ENCODE measurements at regions not wholly inside any gene's neighbourhood (a gene's known extent, or its start where the extent isn't known, plus 50 kb on each side); places are given as distances from the start of the nearest gene placed in this dataset.
A peak's percentile ranks its signal among the peaks of the same experiment; 100 is the strongest.

DNA sequence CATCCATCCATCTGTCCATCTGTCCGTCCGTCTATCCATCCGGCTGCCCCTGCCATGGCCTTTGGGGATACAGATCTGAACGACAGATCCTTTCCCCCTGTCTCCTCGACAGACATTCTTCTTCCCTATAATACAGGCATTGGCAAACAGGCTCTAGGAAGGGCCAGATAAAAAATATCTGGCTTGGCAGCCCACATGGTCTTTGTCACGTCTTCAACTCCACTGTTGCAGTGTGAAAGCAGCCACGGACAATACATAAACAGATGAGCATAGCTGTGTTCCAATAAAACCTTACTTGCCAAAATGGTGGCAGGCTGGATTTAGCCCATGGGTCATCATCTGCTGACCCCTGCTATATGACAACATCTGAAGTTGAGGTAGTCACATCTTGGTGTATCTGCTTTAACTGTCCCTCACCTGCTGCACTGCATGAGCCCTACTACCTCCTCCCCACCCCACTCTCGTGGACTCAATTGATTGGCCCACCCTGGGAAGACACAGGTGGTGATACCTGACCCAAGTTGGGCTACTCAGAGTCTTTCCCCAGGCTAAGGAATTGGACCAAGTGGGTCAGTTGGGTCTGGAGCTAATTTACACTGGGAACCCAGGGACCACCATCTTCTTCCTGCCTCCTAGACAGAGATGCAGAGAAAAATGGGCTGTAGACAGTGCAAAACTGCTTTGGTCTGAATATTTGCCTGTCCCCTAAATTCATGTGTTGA lies 128.4 kb upstream of the SMAD3 start:
- Histone ChIP-seq H3K4me1 (peaks cover 12% of the 10 kb centered on the region), H3K4me3 (peak overlapping the region; percentile 42), H3K9me3 (no peaks in the 10 kb centered on the region), H3K27me3 (no peaks in the 10 kb centered on the region), H3K27ac (peak overlapping the region; percentile 51), H3K36me3 (no peaks in the 10 kb centered on the region)
- TF ChIP-seq CTCF (IDR thresholded peaks at IDR 0.05), result no peak
- intact Hi-C loops (cut with DNase I), result no loop called here
- no peak for ATAC-seq
- DNase-seq, result no peak

DNA sequence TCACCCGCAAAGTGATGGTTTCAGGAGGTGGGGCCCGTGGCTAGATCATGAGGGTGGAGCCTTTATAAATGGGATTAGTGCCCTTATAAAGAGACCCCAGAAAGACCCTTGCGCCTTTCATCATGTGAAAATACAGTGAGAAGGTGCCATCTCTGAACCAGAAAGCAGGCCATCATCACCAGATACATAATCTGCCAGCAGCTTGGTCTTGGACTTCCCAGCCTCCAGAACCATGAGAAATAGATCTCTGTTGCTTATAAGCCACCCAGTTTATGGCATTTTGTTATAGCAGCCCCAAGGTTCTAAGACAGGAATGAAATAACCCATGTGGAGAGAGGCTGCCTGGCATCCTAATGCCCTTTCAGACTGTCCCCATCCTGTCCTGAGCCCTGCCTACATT lies 127.8 kb upstream of the SMAD3 start:
- ATAC-seq, result no peak
- DNase-seq, result no peak
- H3K27ac ChIP-seq, result no peak overlapping the region
- H3K27me3 ChIP-seq, result no peaks in the 10 kb centered on the region
- no peak overlapping the region for H3K4me3 ChIP-seq
- TF ChIP-seq CTCF (IDR thresholded peaks at IDR 0.05), result no peak
- no peaks in the 10 kb centered on the region for H3K36me3 ChIP-seq
- H3K4me1 ChIP-seq, result peaks cover 7% of the 10 kb centered on the region
- H3K9me3 ChIP-seq, result no peaks in the 10 kb centered on the region
- intact Hi-C loops (cut with DNase I), result no loop called here

GRCh38 chr15:66938114-66938830 lies 127.1 kb upstream of the SMAD3 start:
- no peaks in the 10 kb centered on the region for H3K27me3 ChIP-seq
- TF ChIP-seq CTCF (IDR thresholded peaks at IDR 0.05), result no peak
- H3K9me3 ChIP-seq, result no peaks in the 10 kb centered on the region
- no peak for ATAC-seq
- H3K4me3 ChIP-seq, result no peak overlapping the region
- H3K27ac ChIP-seq, result no peak overlapping the region
- intact Hi-C loops (cut with DNase I), result no loop called here
- H3K36me3 ChIP-seq, result no peaks in the 10 kb centered on the region
- DNase-seq, result no peak
- H3K4me1 ChIP-seq, result peaks cover 6% of the 10 kb centered on the region

DNA sequence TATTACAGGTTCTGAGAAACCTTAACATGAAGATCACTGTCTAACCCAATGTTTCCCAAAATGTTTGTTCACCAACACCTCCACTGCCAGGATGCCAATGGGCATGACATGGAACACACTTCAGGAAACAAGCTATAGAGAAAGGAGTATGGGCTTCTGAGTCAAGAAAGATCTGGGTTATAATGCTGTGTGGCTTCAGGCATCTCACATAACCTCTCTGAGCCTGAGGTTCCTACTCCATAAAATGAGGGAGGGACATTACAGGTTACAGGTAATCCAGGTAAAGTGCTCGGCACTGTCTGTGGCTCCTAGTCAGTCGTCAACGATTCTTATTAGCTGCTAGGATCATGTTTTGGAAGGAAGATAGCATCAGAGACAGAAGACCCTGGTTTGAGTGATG lies 126.4 kb upstream of the SMAD3 start:
- DNase-seq (no peak), ATAC-seq (no peak)
- no peaks in the 10 kb centered on the region for H3K36me3 ChIP-seq
- no peaks in the 10 kb centered on the region for H3K9me3 ChIP-seq
- intact Hi-C loops (cut with DNase I), result no loop called here
- H3K4me3 ChIP-seq, result no peak overlapping the region
- H3K27ac ChIP-seq, result no peak overlapping the region
- H3K27me3 ChIP-seq, result no peaks in the 10 kb centered on the region
- peaks cover 6% of the 10 kb centered on the region for H3K4me1 ChIP-seq
- TF ChIP-seq CTCF (IDR thresholded peaks at IDR 0.05), result no peak

DNA sequence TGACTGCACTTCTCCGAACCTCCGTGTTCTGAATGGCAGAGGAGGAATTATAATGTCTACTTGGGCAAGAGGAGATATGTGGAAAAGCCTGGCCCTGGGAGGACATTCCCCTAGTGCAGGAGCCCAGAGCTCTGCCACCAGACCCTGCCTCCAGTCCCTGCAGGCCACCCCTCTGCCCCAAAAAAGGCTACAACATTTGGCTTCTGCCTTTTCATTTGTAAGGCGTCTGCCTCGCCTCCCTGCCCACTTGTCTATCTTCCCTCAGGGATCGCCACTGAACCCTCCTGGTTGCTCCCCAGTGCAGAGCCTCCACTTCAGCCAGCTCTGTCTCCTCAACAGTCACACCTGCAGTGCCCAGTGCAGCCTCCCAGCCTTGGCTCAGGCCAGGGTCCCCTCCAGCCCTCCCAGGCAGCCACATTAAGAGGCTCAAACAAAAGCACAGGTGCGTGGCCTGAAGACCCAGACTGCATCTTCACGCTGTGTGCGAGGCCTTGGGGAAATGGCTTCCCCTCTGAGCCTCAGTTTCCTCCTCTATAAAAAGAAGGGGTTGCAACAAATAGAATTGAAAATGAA lies 125.9 kb upstream of the SMAD3 start:
- H3K36me3 ChIP-seq, result no peaks in the 10 kb centered on the region
- H3K4me3 ChIP-seq, result no peak overlapping the region
- TF ChIP-seq CTCF (IDR thresholded peaks at IDR 0.05), result no peak
- H3K9me3 ChIP-seq, result no peaks in the 10 kb centered on the region
- peaks cover 6% of the 10 kb centered on the region for H3K4me1 ChIP-seq
- no peak for ATAC-seq
- H3K27ac ChIP-seq, result no peak overlapping the region
- intact Hi-C loops (cut with DNase I), result loop anchor here (10.0 kb wide), 3 partner anchors 365 to 895 kb away; no protein-coding TSS in a partner anchor
- no peaks in the 10 kb centered on the region for H3K27me3 ChIP-seq
- no peak for DNase-seq
